Hepatic stellate cell (primary cell): ENCODE measurements at regions not wholly inside any gene's neighbourhood (a gene's known extent, or its start where the extent isn't known, plus 50 kb on each side); places are given as distances from the start of the nearest gene placed in this dataset.

Experiments
- DNase-seq: peaks from one replicate; pipeline ENCODE4 v3.0.0; 2011; ENCODE audit warnings: low spot score

GRCh38 chr12:30874455-30875321 is 51.9 kb upstream of the TSPAN11 start:
- DNase-seq: no peak

DNA sequence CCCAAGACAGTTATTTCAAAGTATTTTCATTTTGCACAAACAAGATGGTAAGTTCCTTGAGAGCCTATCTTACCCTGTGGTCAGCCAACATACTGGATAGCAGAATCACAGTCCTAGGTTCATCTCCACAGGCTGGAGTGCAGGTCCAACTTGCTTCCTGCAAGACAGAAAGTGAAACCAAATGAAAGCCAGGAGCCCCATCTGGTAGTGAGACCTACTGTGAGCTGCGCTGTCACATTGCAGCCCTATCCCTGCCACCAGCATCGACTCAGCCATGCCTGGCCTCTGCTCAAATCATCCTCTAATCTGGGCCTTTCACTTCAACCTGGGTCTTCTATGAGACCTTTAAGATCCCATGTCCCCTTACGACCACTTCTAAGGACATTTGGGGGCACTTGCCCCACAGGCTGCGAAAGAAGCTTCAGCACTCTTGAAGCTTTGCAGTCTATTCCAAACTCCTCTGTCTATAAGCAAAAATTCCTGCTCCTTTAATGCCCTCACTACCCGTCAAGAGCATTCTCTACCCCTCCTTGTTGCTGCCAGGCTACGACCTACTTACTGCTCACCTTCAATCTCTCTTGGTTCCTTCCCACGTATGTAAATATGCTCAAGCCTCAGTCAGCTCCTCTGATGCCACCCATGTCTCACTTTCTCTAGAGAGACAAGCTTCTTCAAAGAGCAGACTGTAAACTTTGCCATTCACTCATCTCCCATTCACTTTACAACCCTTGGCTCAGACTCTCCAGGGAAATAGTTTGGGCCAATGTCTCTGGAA is 55.9 kb upstream of the TSPAN11 start:
- no peak for DNase-seq

GRCh38 chr12:30867415-30867814 is 59.1 kb upstream of the TSPAN11 start:
- DNase-seq: no peak

DNA sequence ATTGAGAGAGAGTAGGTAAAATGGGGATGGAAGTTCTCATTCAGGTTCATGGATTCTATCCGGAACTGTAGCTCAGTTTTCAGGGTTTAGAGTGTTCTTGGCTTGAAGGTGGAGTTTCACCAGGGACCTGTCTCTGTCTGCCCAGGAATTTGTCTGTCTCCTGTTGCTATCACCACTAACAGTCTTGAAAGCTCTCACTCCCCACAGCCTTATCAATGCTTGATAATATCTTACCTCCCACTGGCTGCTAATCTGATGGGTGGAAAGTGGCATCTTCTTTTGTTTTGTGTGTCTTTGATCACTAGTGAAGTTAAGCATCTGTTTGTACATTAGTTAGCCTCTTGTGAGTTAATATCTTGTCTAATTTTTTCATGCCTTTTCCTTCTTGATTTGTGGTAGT is 60.3 kb upstream of the TSPAN11 start:
- DNase-seq: no peak

GRCh38 chr12:30863839-30864238 is 62.7 kb upstream of the TSPAN11 start:
- DNase-seq: no peak

DNA sequence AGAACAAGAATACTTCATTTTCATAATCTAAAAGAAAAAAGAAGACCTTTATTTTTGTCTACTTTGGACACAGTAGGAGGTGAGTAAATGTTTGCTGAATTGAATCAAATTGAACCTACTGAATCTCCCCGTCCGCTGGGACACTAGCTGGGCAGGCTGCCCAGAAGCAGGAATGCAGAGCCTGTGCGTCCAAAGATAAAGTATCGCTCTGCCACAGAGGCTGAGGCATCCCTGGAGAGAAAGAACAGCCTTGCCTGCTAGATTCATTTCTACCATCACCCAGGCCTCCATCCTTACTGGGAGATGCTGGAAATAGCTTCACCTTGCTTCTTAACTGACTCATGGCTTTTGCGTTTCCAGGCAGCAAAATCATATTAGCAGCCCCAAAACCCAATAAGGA is 64.1 kb upstream of the TSPAN11 start:
- no peak for DNase-seq

- DNase-seq: no peak
These were observed 67.3 kb upstream of the TSPAN11 start for GRCh38 chr12:30859226-30859625.

GRCh38 chr12:30858471-30858870 is 68.1 kb upstream of the TSPAN11 start:
- DNase-seq: no peak

- DNase-seq: no peak
These were observed 72.9 kb upstream of the TSPAN11 start for GRCh38 chr12:30853561-30854133.

DNA sequence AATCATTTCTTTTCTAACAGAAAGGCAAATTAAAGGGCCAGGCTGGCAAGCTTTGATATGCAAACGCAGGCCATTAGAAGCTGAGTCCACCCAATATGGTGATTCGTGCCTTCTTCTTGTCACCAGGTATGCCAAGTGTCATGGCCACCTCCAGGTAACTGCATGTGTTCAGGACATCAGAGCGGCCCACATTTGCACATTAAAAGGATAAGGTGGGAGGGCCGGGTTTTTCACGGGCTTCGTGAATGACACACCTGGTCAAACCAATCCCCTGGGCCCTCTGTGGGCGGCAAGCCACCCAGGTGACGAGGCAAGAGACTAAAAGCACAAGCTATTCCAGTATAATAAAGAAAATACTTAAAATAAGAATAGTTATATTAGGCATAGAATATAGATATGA is 75.9 kb upstream of the TSPAN11 start:
- DNase-seq: no peak

DNA sequence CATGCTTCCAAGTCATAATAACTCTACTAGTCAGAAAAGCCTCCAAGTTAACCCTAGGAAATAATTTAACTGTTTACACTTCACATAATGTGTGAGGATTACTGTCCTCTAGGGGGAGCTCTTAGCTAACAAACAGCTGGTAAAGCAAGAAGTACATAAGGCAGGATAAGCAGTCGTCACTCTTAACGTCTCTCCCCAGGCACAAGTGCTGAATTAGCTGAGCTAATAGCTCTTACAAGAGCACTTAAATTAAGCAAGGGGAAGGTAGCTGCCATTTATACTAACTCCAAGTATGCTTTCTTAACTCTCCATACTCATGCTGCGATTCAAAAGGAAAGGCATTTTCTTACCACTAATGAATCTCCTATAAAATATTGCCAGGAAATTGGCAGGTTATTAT is 79.3 kb upstream of the TSPAN11 start:
- DNase-seq: no peak

- no peak for DNase-seq
These were observed 79.8 kb upstream of the TSPAN11 start for GRCh38 chr12:30846776-30847175.

DNA sequence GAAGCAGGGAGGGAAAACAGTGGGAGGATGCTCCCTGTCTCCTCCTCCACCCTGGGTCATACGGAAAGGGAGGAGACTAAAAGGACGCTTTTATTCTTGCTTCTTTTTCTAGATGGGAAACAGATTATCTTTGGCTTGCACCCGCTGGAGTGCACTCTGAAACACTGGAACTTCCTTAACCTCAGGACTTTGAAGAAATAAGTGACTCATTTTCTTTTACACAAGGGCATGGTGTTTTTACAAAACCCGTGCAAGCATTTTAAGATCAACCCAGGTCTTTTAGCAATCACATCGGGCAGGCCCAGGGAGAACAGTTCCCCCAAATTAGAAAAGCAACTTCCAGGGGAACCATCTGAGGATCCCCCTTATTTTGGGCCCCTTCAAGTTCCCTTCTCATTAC is 80.9 kb upstream of the TSPAN11 start:
- DNase-seq: no peak

- no peak for DNase-seq
These were observed 83.3 kb upstream of the TSPAN11 start for GRCh38 chr12:30843211-30843610.

DNA sequence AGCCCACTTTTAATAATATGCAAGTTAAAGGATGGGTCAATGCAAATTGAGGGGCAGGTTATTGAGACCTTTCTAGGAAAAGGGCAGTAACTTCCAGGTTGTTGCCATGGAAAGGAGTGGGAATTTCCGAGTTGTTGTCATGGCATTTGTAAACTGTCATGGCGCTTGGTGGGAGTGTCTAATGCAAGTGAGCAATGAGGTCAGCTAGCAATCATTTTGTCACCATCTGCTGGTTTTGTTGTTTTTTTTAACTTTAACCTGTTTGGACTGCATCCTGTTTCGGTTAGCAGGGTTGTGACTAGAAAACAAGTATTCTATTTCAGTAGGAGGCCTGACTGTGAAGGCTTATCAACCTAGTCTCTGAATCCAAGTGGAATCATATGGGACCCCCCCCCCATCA is 85.8 kb upstream of the TSPAN11 start:
- no peak for DNase-seq

GRCh38 chr12:30839643-30840220 is 85.0 kb upstream of the CAPRIN2 start:
- no peak for DNase-seq

DNA sequence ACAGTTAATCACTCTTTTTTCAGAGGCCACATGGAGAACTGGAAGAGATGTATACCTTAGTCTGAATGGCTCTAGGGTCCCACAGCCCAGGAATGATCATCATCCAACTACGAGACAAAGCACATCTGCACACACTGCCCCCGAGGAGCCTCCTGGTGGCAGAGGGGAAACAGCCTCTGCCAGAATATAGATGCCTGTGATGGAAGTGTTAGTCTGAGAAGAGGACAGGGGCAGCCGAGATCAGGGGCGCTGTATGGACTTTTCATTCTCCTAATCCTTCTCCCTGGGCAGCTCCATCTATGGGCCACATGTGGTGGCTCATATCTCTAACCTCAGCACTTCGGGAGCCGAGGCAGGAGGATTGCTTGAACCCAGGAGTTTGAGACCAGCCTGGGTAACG is 82.8 kb upstream of the CAPRIN2 start:
- DNase-seq: no peak

GRCh38 chr12:30836656-30837445 is 82.1 kb upstream of the CAPRIN2 start:
- no peak for DNase-seq

DNA sequence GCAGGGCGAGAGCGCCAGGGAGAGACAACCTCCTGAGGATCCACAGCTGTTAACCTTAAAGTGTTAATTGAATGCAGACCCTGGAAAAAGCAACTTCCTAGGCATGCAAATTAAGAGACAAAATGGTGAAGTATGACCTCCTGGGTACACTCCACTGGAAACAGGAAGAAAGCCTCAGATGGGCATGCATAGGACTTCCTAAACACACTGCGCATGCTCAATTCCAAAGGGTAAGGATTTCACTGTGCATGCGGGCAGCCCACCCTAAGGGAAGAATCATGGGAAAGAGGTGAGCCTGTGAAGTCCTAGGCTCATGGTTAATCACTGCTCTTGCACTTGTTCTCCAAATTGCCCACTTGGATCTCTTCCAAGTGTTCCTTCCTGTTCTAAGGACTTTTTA is 80.5 kb upstream of the CAPRIN2 start:
- DNase-seq: no peak

DNA sequence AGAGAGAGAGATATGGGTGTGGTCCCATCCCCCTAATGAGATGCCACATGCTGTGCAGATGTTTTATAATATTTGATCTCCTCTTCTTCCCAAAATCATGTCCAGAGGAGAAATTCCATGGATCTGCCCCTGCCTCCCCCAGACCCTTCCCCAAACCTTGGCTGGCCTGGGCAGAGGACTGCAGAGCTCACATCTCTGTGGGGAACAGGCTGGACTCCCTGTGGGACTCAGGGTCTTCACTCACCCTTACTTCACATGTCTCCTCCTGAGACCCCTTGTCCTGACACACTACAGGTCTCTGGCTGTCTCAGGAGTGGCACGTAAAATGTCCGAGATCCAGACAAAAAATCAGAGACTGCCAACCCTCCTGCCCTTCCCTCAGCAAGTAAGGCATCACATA is 76.0 kb upstream of the CAPRIN2 start:
- DNase-seq: no peak

GRCh38 chr12:30829876-30830275 is 75.1 kb upstream of the CAPRIN2 start:
- no peak for DNase-seq

DNA sequence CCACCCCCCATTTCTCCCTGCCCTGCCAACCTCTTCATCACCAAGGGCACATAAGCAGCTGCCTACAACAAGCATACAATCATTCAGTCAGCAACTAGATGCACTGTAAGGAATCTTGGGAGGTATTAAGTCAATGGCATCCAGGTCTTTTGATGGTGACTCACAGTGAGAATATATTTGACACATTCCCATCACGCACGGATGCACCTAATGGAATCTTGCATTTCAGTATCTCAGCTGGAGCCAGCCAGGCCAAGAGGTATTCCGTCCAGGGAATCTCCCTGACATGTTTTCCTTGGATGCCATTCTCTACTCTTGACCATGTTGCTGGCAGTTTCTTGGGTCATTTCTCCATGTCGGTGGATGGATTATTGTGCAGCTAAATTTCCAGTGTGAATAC is 73.9 kb upstream of the CAPRIN2 start:
- DNase-seq: no peak
